ENCODE measurements at regions not wholly inside any gene's neighbourhood (a gene's known extent, or its start where the extent isn't known, plus 50 kb on each side); places are given as distances from the start of the nearest gene placed in this dataset.
"Not testable (repeated sequence)": the region's sequence is repeated elsewhere in the genome, so short reads cannot be mapped to it uniquely, and the experiment has no call there.

- Histone ChIP-seq H3K9me3 (ENCODE audit: control insufficient read depth, insufficient read depth, low read depth, low read length) (no peaks in the 10 kb centered on the region), H4K20me1 (ENCODE audit: control insufficient read depth, extremely low read depth, insufficient read depth, low read length) (no peaks in the 10 kb centered on the region), H3K27me3 (ENCODE audit: control insufficient read depth, insufficient read depth, low read length) (no peaks in the 10 kb centered on the region), H3K4me2 (ENCODE audit: extremely low read depth, insufficient read depth, low read length) (no peak overlapping the region), H2AFZ (ENCODE audit: low read length) (no peak overlapping the region), H3K4me1 (ENCODE audit: control insufficient read depth, extremely low read depth, insufficient read depth, low read length) (no peaks in the 10 kb centered on the region), H3K79me2 (ENCODE audit: control insufficient read depth, insufficient read depth, low read length) (no peaks in the 10 kb centered on the region), H3K36me3 (ENCODE audit: control insufficient read depth, insufficient read depth, low read length) (no peaks in the 10 kb centered on the region), H3K27ac (ENCODE audit: insufficient read depth, low read length) (no peak overlapping the region), H3K4me3 (replicated peaks in 1 of 4; ENCODE audit: control extremely low read depth in 1 of 4, insufficient read depth in 1 of 4, low read depth in 3 of 4, low read length in 4 of 4) (no peak overlapping the region), H3K9ac (ENCODE audit: insufficient read depth, low read length) (no peak overlapping the region)
- no peak for DNase-seq (ENCODE audit: low read depth in 2 of 2)
- TF ChIP-seq CTCF (conservative IDR thresholded peaks at IDR 0.05 in 1 of 2, IDR thresholded peaks at IDR 0.05 in 1 of 2; ENCODE audit: low read depth in 1 of 2, low read length in 2 of 2) (no peak), EZH2 (IDR thresholded peaks at IDR 0.05; ENCODE audit: low read length, missing control alignments) (no peak)
Measured at GRCh38 chr5:54390539-54391031, 64.9 kb upstream of the HSPB3 start.

GRCh38 chr5:54390015-54390414 is 65.5 kb upstream of the HSPB3 start:
- Histone ChIP-seq H3K4me2 (ENCODE audit: extremely low read depth, insufficient read depth, low read length) (no peak overlapping the region), H3K27me3 (ENCODE audit: control insufficient read depth, insufficient read depth, low read length) (no peaks in the 10 kb centered on the region), H3K9me3 (ENCODE audit: control insufficient read depth, insufficient read depth, low read depth, low read length) (no peaks in the 10 kb centered on the region), H2AFZ (ENCODE audit: low read length) (no peak overlapping the region), H3K4me1 (ENCODE audit: control insufficient read depth, extremely low read depth, insufficient read depth, low read length) (no peaks in the 10 kb centered on the region), H3K36me3 (ENCODE audit: control insufficient read depth, insufficient read depth, low read length) (no peaks in the 10 kb centered on the region), H3K4me3 (replicated peaks in 1 of 4; ENCODE audit: control extremely low read depth in 1 of 4, insufficient read depth in 1 of 4, low read depth in 3 of 4, low read length in 4 of 4) (no peak overlapping the region), H4K20me1 (ENCODE audit: control insufficient read depth, extremely low read depth, insufficient read depth, low read length) (no peaks in the 10 kb centered on the region), H3K27ac (ENCODE audit: insufficient read depth, low read length) (no peak overlapping the region), H3K9ac (ENCODE audit: insufficient read depth, low read length) (no peak overlapping the region), H3K79me2 (ENCODE audit: control insufficient read depth, insufficient read depth, low read length) (no peaks in the 10 kb centered on the region)
- DNase-seq (ENCODE audit: low read depth in 2 of 2) = peak; percentile 84 to 92
- TF ChIP-seq EZH2 (IDR thresholded peaks at IDR 0.05; ENCODE audit: low read length, missing control alignments) = no peak
- no peak for TF ChIP-seq CTCF (conservative IDR thresholded peaks at IDR 0.05 in 1 of 2, IDR thresholded peaks at IDR 0.05 in 1 of 2; ENCODE audit: low read depth in 1 of 2, low read length in 2 of 2)

- H3K4me2 ChIP-seq (ENCODE audit: extremely low read depth, insufficient read depth, low read length); H3K9ac ChIP-seq (ENCODE audit: insufficient read depth, low read length); H3K79me2 ChIP-seq (ENCODE audit: control insufficient read depth, insufficient read depth, low read length); H4K20me1 ChIP-seq (ENCODE audit: control insufficient read depth, extremely low read depth, insufficient read depth, low read length); H3K27me3 ChIP-seq (ENCODE audit: control insufficient read depth, insufficient read depth, low read length); DNase-seq (ENCODE audit: low read depth in 2 of 2); H3K36me3 ChIP-seq (ENCODE audit: control insufficient read depth, insufficient read depth, low read length); H3K27ac ChIP-seq (ENCODE audit: insufficient read depth, low read length); H2AFZ ChIP-seq (ENCODE audit: low read length); H3K4me3 ChIP-seq (replicated peaks in 1 of 4; ENCODE audit: control extremely low read depth in 1 of 4, insufficient read depth in 1 of 4, low read depth in 3 of 4, low read length in 4 of 4); H3K4me1 ChIP-seq (ENCODE audit: control insufficient read depth, extremely low read depth, insufficient read depth, low read length); H3K9me3 ChIP-seq (ENCODE audit: control insufficient read depth, insufficient read depth, low read depth, low read length): not testable (repeated sequence)
Measured at GRCh38 chr5:54389399-54389798, 66.1 kb upstream of the HSPB3 start.
